ENCODE measurements at regions not wholly inside any gene's neighbourhood (a gene's known extent, or its start where the extent isn't known, plus 50 kb on each side); places are given as distances from the start of the nearest gene placed in this dataset.

GRCh38 chr12:28879379-28879778 is 269.7 kb upstream of the FAR2 start:
- no peak for DNase-seq (ENCODE audit: low read depth in 2 of 2)

- DNase-seq (ENCODE audit: low read depth in 2 of 2): no peak
Measured at GRCh38 chr12:28882444-28882843, 266.6 kb upstream of the FAR2 start.

- no peak for DNase-seq (ENCODE audit: low read depth in 2 of 2)
Measured at GRCh38 chr12:28883406-28883997, 265.6 kb upstream of the FAR2 start.

- DNase-seq (ENCODE audit: low read depth in 2 of 2): no peak
Measured at GRCh38 chr12:28884904-28885679, 264.0 kb upstream of the FAR2 start.

- no peak for DNase-seq (ENCODE audit: low read depth in 2 of 2)
Measured at GRCh38 chr12:28885928-28886327, 263.1 kb upstream of the FAR2 start.

GRCh38 chr12:28887461-28887990 is 261.6 kb upstream of the FAR2 start:
- no peak for DNase-seq (ENCODE audit: low read depth in 2 of 2)

- DNase-seq (ENCODE audit: low read depth in 2 of 2): no peak
Measured at GRCh38 chr12:28890664-28891063, 258.4 kb upstream of the FAR2 start.

GRCh38 chr12:28891126-28891525 is 258.0 kb upstream of the FAR2 start:
- no peak for DNase-seq (ENCODE audit: low read depth in 2 of 2)

- no peak for DNase-seq (ENCODE audit: low read depth in 2 of 2)
Measured at GRCh38 chr12:28893365-28893764, 255.7 kb upstream of the FAR2 start.

GRCh38 chr12:28893856-28894255 is 255.2 kb upstream of the FAR2 start:
- no peak for DNase-seq (ENCODE audit: low read depth in 2 of 2)

GRCh38 chr12:28896421-28896820 is 252.7 kb upstream of the FAR2 start:
- no peak for DNase-seq (ENCODE audit: low read depth in 2 of 2)

GRCh38 chr12:28898038-28898437 is 251.0 kb upstream of the FAR2 start:
- DNase-seq (ENCODE audit: low read depth in 2 of 2): no peak

- no peak for DNase-seq (ENCODE audit: low read depth in 2 of 2)
Measured at GRCh38 chr12:28899951-28900350, 249.1 kb upstream of the FAR2 start.

GRCh38 chr12:28905220-28905955 is 243.7 kb upstream of the FAR2 start:
- no peak for DNase-seq (ENCODE audit: low read depth in 2 of 2)

- DNase-seq (ENCODE audit: low read depth in 2 of 2): no peak
Measured at GRCh38 chr12:28908646-28909045, 240.4 kb upstream of the FAR2 start.

GRCh38 chr12:28909291-28909690 is 239.8 kb upstream of the FAR2 start:
- DNase-seq (ENCODE audit: low read depth in 2 of 2): no peak

- DNase-seq (ENCODE audit: low read depth in 2 of 2): no peak
Measured at GRCh38 chr12:28925719-28926376, 223.2 kb upstream of the FAR2 start.

- no peak for DNase-seq (ENCODE audit: low read depth in 2 of 2)
Measured at GRCh38 chr12:28930704-28931103, 218.4 kb upstream of the FAR2 start.

GRCh38 chr12:28933176-28933575 is 215.9 kb upstream of the FAR2 start:
- DNase-seq (ENCODE audit: low read depth in 2 of 2): no peak

- DNase-seq (ENCODE audit: low read depth in 2 of 2): no peak
Measured at GRCh38 chr12:28933864-28934527, 215.1 kb upstream of the FAR2 start.

- DNase-seq (ENCODE audit: low read depth in 2 of 2): no peak
Measured at GRCh38 chr12:28936221-28936620, 212.9 kb upstream of the FAR2 start.

GRCh38 chr12:28936711-28937110 is 212.4 kb upstream of the FAR2 start:
- no peak for DNase-seq (ENCODE audit: low read depth in 2 of 2)

All from stimulated activated CD4-positive, alpha-beta T cell treated with anti-CD3 and anti-CD28 coated beads, Interleukin-4, amount 100 ng/mL, for 48 hours (primary cell).